C4-2B (cell line): ENCODE measurements at regions not wholly inside any gene's neighbourhood (a gene's known extent, or its start where the extent isn't known, plus 50 kb on each side); places are given as distances from the start of the nearest gene placed in this dataset.

ENCODE experiments used
- H3K27ac ChIP-seq: fragments of 450-650 bp; 2 replicates; pipeline ENCODE4 v1.5.1; 2017
- ZFX ChIP-seq: fragments of 450-650 bp; IDR thresholded peaks from 2 replicates; pipeline ENCODE4 v1.6.1; 2017
- TF ChIP-seq, protein P1 (sequence below): fragments of 450-650 bp; conservative IDR thresholded peaks from 2 replicates; pipeline ENCODE4 v1.5.1; 2017; ENCODE audit warnings: mild to moderate bottlenecking

- TF ChIP-seq, protein P1, sequence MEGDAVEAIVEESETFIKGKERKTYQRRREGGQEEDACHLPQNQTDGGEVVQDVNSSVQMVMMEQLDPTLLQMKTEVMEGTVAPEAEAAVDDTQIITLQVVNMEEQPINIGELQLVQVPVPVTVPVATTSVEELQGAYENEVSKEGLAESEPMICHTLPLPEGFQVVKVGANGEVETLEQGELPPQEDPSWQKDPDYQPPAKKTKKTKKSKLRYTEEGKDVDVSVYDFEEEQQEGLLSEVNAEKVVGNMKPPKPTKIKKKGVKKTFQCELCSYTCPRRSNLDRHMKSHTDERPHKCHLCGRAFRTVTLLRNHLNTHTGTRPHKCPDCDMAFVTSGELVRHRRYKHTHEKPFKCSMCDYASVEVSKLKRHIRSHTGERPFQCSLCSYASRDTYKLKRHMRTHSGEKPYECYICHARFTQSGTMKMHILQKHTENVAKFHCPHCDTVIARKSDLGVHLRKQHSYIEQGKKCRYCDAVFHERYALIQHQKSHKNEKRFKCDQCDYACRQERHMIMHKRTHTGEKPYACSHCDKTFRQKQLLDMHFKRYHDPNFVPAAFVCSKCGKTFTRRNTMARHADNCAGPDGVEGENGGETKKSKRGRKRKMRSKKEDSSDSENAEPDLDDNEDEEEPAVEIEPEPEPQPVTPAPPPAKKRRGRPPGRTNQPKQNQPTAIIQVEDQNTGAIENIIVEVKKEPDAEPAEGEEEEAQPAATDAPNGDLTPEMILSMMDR = no peak
- no peak for TF ChIP-seq ZFX
Measured at GRCh38 chr5:144979516-144980264, 809.0 kb downstream of the KCTD16 start.

DNA sequence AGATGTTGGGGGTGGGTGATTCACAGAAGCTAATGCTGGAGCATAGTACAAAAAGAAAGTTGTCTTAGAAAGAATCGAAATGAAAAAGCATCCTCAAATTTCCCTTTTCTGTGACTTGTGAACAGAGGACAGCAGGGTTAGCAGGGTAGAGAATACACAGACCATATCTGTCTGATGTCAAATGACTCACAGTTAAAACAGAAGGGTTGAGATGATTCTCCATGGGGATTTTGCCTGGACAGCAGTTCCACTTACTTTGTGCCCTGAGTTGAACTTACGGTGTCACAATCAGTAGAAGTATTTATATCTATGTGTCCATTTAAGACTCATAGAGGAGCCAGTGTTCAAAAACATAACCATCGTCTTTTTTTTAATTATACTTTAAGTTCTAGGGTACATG is 801.6 kb downstream of the KCTD16 start:
- TF ChIP-seq, protein P1 = no peak
- no peak for TF ChIP-seq ZFX

More at GRCh38 chr5:144979516-144980264, 809.0 kb downstream of the KCTD16 start:
- no peak overlapping the region for H3K27ac ChIP-seq

DNA sequence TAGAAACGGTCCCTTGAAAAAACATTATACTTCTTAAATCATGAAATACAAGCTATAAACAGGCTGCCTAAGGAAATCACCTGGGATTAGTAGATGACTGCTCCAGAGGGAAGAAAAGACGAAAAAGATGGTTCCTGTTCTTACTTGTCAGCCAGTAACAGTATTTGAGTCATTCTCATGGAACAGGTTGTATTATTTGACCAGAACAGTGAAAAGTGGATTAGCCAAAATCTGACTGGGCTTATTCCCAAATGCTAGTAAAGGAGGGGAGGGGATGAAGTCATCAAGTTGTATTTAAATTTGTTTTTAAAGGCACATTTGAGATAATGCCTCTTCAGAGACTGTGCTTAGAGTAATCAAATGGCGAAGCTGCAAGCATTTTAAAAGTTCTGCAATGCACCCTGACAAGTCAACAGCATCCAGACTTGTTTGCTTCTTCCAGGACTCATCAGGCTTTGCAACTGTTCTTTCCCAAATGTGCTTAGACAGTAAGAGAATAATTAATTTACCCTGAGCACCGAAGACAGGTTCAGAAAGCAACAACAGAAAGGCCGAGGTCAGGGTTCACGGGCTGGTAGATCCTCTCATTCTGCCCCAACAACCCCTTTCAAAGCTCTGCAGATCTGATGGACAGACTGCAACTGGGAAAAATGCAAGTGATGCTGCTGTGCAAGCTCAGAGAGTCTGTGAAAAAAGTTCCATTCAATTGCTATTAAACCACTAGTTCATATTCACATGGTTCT is 800.6 kb downstream of the KCTD16 start:
- no peak overlapping the region for H3K27ac ChIP-seq
- TF ChIP-seq, protein P1 = no peak
- TF ChIP-seq ZFX = no peak

More for the DNA sequence above, 801.6 kb downstream of the KCTD16 start:
- H3K27ac ChIP-seq = no peak overlapping the region

DNA sequence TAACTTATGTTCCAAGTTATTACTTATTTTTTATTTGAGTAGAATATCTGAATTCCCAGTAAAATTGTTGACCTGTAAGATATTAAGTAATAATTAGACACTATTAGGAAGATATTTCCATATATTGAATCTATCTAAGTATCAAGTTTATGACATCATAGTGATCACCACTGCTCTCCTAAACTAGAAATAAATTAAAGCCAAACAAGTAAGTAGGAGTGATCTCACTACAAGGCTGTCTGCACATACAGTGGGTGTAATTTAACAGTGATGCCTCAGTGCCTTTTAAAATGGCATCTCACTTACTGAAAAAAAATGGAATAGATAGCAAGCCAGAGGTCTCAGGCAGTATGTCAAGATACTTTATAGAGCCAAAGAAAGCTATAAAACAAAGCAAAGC is 789.6 kb downstream of the KCTD16 start:
- TF ChIP-seq, protein P1 = no peak
- no peak for TF ChIP-seq ZFX
- H3K27ac ChIP-seq = no peak overlapping the region

DNA sequence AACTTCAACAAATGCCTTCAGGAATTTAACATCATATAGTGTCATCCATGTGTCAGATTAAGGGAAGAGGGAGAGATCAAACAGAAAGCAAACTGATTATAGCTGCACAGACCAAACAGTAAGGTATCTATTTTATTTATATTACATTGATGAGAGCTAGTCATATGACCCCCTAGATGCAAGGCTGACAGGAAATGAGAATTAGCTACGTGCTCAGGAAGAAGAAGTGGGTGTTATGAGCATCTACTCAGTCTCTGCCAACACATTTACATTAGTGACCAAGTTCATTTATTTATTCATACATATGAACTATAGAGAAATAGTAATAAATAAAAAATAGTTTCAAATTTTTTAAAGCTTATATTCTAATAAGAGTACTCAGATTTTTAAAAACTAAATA is 787.3 kb downstream of the KCTD16 start:
- no peak overlapping the region for H3K27ac ChIP-seq
- TF ChIP-seq, protein P1 = no peak
- TF ChIP-seq ZFX = no peak

GRCh38 chr5:144950996-144951395 is 780.3 kb downstream of the KCTD16 start:
- TF ChIP-seq, protein P1 = no peak
- TF ChIP-seq ZFX = no peak
- H3K27ac ChIP-seq = no peak overlapping the region

DNA sequence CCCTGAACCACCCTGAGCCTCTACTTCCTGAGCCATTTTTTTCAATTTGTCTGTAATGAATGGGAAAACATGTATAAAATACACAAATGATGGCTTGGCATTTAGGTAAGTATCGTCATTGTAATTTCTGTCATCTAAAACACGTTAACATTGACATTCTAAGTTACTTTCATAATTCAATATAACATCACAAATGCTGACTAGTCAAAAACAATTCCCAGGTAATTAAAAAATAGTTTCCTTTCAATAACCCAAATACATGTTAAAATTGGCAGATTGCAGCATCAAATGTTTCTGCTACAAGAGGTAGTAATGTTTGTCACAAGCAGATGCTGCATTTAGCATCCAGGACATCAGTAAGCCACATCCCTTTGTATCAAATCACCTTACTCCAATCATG is 776.4 kb downstream of the KCTD16 start:
- H3K27ac ChIP-seq = no peak overlapping the region
- TF ChIP-seq, protein P1 = no peak
- TF ChIP-seq ZFX = no peak
